ENCODE measurements at regions not wholly inside any gene's neighbourhood (a gene's known extent, or its start where the extent isn't known, plus 50 kb on each side); places are given as distances from the start of the nearest gene placed in this dataset.

- Histone ChIP-seq H3K9me3 (ENCODE audit: low read depth) (no peaks in the 10 kb centered on the region), H3K4me3 (no peak overlapping the region), H3K27ac (no peak overlapping the region), H3K36me3 (no peaks in the 10 kb centered on the region), H3K4me1 (ENCODE audit: low read depth) (no peaks in the 10 kb centered on the region), H3K27me3 (no peaks in the 10 kb centered on the region)
- DNase-seq (ENCODE audit: low read depth in 1 of 2, low spot score in 1 of 2): no peak
- TF ChIP-seq CTCF (IDR thresholded peaks at IDR 0.05; ENCODE audit: low read depth, low read length): no peak
These were observed 258.0 kb upstream of the SEMA3A start for GRCh38 chr7:84452618-84453017.

- H3K27ac ChIP-seq: no peak overlapping the region
- H3K4me3 ChIP-seq: no peak overlapping the region
- DNase-seq (ENCODE audit: low read depth in 1 of 2, low spot score in 1 of 2): no peak
- H3K4me1 ChIP-seq (ENCODE audit: low read depth): no peaks in the 10 kb centered on the region
- no peaks in the 10 kb centered on the region for H3K36me3 ChIP-seq
- H3K27me3 ChIP-seq: no peaks in the 10 kb centered on the region
- no peak for TF ChIP-seq CTCF (IDR thresholded peaks at IDR 0.05; ENCODE audit: low read depth, low read length)
- no peaks in the 10 kb centered on the region for H3K9me3 ChIP-seq (ENCODE audit: low read depth)
These were observed 256.2 kb upstream of the SEMA3A start for GRCh38 chr7:84450772-84451171.

GRCh38 chr7:84447636-84448293 lies 253.2 kb upstream of the SEMA3A start:
- no peak overlapping the region for H3K27ac ChIP-seq
- TF ChIP-seq CTCF (IDR thresholded peaks at IDR 0.05; ENCODE audit: low read depth, low read length): no peak
- no peaks in the 10 kb centered on the region for H3K36me3 ChIP-seq
- no peaks in the 10 kb centered on the region for H3K9me3 ChIP-seq (ENCODE audit: low read depth)
- no peaks in the 10 kb centered on the region for H3K4me1 ChIP-seq (ENCODE audit: low read depth)
- no peak for DNase-seq (ENCODE audit: low read depth in 1 of 2, low spot score in 1 of 2)
- H3K27me3 ChIP-seq: no peaks in the 10 kb centered on the region
- H3K4me3 ChIP-seq: no peak overlapping the region

- TF ChIP-seq CTCF (IDR thresholded peaks at IDR 0.05; ENCODE audit: low read depth, low read length): no peak
- no peaks in the 10 kb centered on the region for H3K4me1 ChIP-seq (ENCODE audit: low read depth)
These were observed 252.4 kb upstream of the SEMA3A start for GRCh38 chr7:84446991-84447480.

GRCh38 chr7:84425702-84426259 lies 231.2 kb upstream of the SEMA3A start:
- Histone ChIP-seq H3K4me1 (ENCODE audit: low read depth) (no peaks in the 10 kb centered on the region), H3K27ac (no peak overlapping the region), H3K36me3 (no peaks in the 10 kb centered on the region), H3K4me3 (no peak overlapping the region), H3K27me3 (no peaks in the 10 kb centered on the region), H3K9me3 (ENCODE audit: low read depth) (no peaks in the 10 kb centered on the region)
- DNase-seq (ENCODE audit: low read depth in 1 of 2, low spot score in 1 of 2): no peak
- TF ChIP-seq CTCF (IDR thresholded peaks at IDR 0.05; ENCODE audit: low read depth, low read length): no peak

More at GRCh38 chr7:84446991-84447480, 252.4 kb upstream of the SEMA3A start:
- no peak for DNase-seq (ENCODE audit: low read depth in 1 of 2, low spot score in 1 of 2)
- Histone ChIP-seq H3K4me3 (no peak overlapping the region), H3K9me3 (ENCODE audit: low read depth) (no peaks in the 10 kb centered on the region), H3K27ac (no peak overlapping the region), H3K27me3 (no peaks in the 10 kb centered on the region), H3K36me3 (no peaks in the 10 kb centered on the region)
